Testis (tissue), 2 donors: ENCODE measurements at regions not wholly inside any gene's neighbourhood (a gene's known extent, or its start where the extent isn't known, plus 50 kb on each side); places are given as distances from the start of the nearest gene placed in this dataset.

Experiments used
- DNase-seq: peaks from one replicate; pipeline ENCODE4 v3.0.0-alpha.2; 2019
- H3K27ac ChIP-seq, 2 donors: fragments of 200-600 bp; sonication (generic); one replicate each; pipeline ENCODE4 v1.5.1; 2019
- H3K27me3 ChIP-seq: fragments of 200-600 bp; sonication (generic); one replicate; pipeline ENCODE4 v1.5.1; 2019
- H3K36me3 ChIP-seq: fragments of 200-600 bp; sonication (generic); one replicate; pipeline ENCODE4 v1.5.1; 2017; ENCODE audit warnings: low read depth; ENCODE audit errors: missing control alignments
- H3K4me1 ChIP-seq: fragments of 200-600 bp; sonication (generic); one replicate; pipeline ENCODE4 v1.5.1; 2019
- H3K4me3 ChIP-seq, 2 donors: fragments of 200-600 bp; sonication (generic); one replicate each; pipeline ENCODE4 v1.5.1; 2017 to 2019
- H3K9me3 ChIP-seq: fragments of 200-600 bp; sonication (generic); one replicate; pipeline ENCODE4 v1.5.1; 2017
- POLR2A ChIP-seq: fragments of 450-650 bp; IDR thresholded peaks from one replicate; pipeline ENCODE4 v1.6.1; 2017; ENCODE audit warnings: antibody characterized with exemption, mild to moderate bottlenecking, moderate library complexity
- WGBS, 2 donors: methylation state at CpG; one replicate each; pipeline ENCODE4 v1.1.5; 2018; 5-methylcytosine and 5-hydroxymethylcytosine counted together
- intact Hi-C: fragments of 100-400 bp; cut with DNase I; formaldehyde crosslinking; loops from one replicate; pipeline ENCODE4 v1.15.1; 2023; ENCODE audit warnings: low total_unique reads
- TF ChIP-seq, protein P1 (sequence below), 3 experiments: fragments of 450-650 bp in 2 of 3; fragments of 200-600 bp in 1 of 3; sonication (generic) in 1 of 3; IDR thresholded peaks; one replicate each; pipeline ENCODE4 v1.5.1; 2016 to 2019; ENCODE audit warnings: antibody characterized with exemption in 3 of 3, mild to moderate bottlenecking in 2 of 3, moderate library complexity in 1 of 3

DNA sequence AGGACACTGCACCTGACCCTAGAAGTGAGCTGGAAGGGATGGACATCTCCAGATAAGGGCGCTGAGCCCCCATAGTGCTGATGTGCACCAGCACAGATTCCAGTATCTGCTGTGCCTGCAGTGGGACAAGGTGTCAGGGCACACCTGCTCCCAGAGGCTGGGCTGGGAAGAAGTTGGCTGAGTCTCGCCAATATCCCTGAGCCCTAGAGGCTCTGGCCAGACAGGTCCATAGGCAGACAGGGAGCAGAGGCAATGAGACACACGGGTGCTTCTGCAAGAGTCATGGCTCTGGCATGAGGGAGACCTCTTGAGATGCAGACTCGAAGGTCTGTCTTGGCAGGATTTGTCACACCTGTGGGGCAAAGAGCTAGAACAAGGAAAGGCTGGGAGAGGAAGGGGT, 1321.5 kb downstream of the UQCRFS1 start:
- WGBS, 2 donors, result 70 to 78% methylated on average over 2 to 4 of the region's 4 CpGs
- Histone ChIP-seq H3K27ac (no peak overlapping the region), H3K27me3 (no peaks in the 10 kb centered on the region), H3K4me3 (no peak overlapping the region), H3K4me1 (no peaks in the 10 kb centered on the region), H3K9me3 (no peaks in the 10 kb centered on the region), H3K36me3 (no peaks in the 10 kb centered on the region)
- TF ChIP-seq POLR2A, result no peak
- TF ChIP-seq, protein P1, sequence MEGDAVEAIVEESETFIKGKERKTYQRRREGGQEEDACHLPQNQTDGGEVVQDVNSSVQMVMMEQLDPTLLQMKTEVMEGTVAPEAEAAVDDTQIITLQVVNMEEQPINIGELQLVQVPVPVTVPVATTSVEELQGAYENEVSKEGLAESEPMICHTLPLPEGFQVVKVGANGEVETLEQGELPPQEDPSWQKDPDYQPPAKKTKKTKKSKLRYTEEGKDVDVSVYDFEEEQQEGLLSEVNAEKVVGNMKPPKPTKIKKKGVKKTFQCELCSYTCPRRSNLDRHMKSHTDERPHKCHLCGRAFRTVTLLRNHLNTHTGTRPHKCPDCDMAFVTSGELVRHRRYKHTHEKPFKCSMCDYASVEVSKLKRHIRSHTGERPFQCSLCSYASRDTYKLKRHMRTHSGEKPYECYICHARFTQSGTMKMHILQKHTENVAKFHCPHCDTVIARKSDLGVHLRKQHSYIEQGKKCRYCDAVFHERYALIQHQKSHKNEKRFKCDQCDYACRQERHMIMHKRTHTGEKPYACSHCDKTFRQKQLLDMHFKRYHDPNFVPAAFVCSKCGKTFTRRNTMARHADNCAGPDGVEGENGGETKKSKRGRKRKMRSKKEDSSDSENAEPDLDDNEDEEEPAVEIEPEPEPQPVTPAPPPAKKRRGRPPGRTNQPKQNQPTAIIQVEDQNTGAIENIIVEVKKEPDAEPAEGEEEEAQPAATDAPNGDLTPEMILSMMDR (IDR thresholded peaks at IDR 0.05), result no peak
- DNase-seq, result no peak
- intact Hi-C loops, result no loop called here

DNA sequence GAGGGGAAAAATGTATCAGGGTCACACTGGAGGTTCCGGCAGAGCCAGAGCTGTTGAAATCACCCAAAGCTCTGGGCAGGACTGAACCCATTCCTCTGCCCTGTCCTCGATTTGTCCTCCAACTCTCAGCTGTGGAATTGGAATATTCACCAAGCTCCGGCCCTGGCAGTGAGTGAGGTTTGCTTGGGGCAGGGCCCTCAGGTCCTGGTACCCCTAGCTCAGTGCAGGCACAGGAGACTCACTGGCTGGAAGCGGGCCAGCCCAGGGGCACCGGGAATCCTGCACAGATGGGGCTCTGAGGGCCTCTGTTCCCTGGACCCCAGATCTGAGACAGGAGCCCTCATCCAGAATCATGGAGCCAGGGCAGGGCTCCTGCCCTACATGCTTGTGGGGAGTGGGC, 1322.3 kb downstream of the UQCRFS1 start:
- intact Hi-C loops, result no loop called here
- WGBS, 2 donors, result 51 to 66% methylated on average over 2 to 5 of the region's 5 CpGs
- Histone ChIP-seq H3K27ac (no peak overlapping the region), H3K9me3 (no peaks in the 10 kb centered on the region), H3K4me1 (no peaks in the 10 kb centered on the region), H3K4me3 (no peak overlapping the region), H3K36me3 (no peaks in the 10 kb centered on the region), H3K27me3 (no peaks in the 10 kb centered on the region)
- no peak for DNase-seq
- TF ChIP-seq, protein P1 (IDR thresholded peaks at IDR 0.05), result no peak
- TF ChIP-seq POLR2A, result no peak

DNA sequence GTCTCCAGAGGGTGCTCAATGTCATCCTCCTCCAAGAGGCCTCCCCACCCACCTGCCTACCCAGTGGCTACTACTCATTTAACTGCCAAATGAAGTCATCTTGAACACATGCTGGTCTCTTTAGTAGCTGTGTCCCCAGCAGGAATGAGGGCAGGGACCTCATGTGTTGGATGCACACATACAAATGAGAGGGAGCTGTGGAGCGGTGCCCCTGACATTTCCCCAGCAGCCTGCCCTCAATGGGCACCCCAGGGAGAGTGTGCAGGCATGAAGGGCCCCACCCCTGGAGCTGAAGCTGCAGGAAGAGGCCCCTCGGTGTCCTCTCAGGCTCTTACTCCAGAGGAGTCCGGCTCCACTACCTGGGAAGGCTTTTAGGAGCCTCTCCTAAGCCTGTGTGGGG, 1322.7 kb downstream of the UQCRFS1 start:
- TF ChIP-seq POLR2A, result no peak
- TF ChIP-seq, protein P1 (IDR thresholded peaks at IDR 0.05), result no peak
- no peak for DNase-seq
- Histone ChIP-seq H3K9me3 (no peaks in the 10 kb centered on the region), H3K4me1 (no peaks in the 10 kb centered on the region), H3K36me3 (no peaks in the 10 kb centered on the region), H3K27ac (no peak overlapping the region), H3K4me3 (no peak overlapping the region), H3K27me3 (no peaks in the 10 kb centered on the region)
- WGBS, 2 donors, result 82 to 91% methylated on average over 2 to 3 of the region's 3 CpGs
- intact Hi-C loops, result no loop called here

DNA sequence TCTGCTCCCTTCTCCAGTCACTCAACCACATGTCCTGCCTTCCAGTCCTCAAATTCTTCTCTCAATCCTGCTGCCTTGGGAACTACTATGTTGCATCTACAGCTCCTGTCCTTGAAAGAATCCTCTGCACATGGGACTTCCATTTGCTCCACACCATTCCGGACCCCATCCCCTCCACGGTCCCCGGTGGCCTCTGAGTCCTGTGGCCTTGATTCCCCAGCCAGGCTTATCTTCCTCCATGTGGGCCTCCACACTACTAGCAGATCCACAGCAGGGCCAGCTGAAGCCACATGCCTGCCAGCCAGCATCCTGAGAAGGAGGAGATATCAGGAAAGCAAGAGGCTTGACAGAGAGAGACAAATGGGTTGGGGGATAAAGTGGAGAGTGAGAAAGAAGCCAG, 1323.8 kb downstream of the UQCRFS1 start:
- DNase-seq, result no peak
- Histone ChIP-seq H3K36me3 (no peaks in the 10 kb centered on the region), H3K4me3 (no peak overlapping the region), H3K9me3 (no peaks in the 10 kb centered on the region), H3K4me1 (no peaks in the 10 kb centered on the region), H3K27ac (no peak overlapping the region), H3K27me3 (no peaks in the 10 kb centered on the region)
- TF ChIP-seq, protein P1 (IDR thresholded peaks at IDR 0.05), result no peak
- no peak for TF ChIP-seq POLR2A
- WGBS, 2 donors, result 38 to 96% methylated on average over 3 of the region's 3 CpGs
- intact Hi-C loops, result no loop called here

DNA sequence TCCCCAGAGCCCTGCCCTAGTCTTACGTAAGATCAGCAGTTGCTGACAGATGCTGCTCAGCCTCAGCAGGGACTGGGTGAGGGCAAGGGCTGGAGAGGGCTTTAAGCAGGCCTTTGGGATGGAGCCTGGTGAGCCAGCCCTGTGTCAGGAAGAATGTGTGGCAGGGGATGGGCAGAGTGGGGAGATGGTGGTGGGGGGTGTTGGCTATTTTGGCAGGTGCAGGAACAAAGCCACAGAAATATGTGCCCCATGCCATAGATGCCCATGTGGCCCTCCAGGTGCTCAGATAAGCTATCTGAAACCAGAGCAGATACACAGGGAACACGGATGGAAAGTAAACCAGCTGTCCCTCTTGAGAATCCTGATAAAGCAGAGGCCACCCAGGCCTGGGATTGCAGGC, 1325.0 kb downstream of the UQCRFS1 start:
- H3K9me3 ChIP-seq, result no peaks in the 10 kb centered on the region
- 64 to 72% methylated on average over 2 of the region's 2 CpGs for WGBS, 2 donors
- H3K4me3 ChIP-seq, result no peak overlapping the region
- TF ChIP-seq, protein P1 (IDR thresholded peaks at IDR 0.05), result no peak
- no peak for TF ChIP-seq POLR2A
- H3K27me3 ChIP-seq, result no peaks in the 10 kb centered on the region
- H3K27ac ChIP-seq, result no peak overlapping the region
- DNase-seq, result no peak
- no peaks in the 10 kb centered on the region for H3K36me3 ChIP-seq
- intact Hi-C loops, result no loop called here
- H3K4me1 ChIP-seq, result no peaks in the 10 kb centered on the region
